ENCODE measurements at regions not wholly inside any gene's neighbourhood (a gene's known extent, or its start where the extent isn't known, plus 50 kb on each side); places are given as distances from the start of the nearest gene placed in this dataset.

DNA sequence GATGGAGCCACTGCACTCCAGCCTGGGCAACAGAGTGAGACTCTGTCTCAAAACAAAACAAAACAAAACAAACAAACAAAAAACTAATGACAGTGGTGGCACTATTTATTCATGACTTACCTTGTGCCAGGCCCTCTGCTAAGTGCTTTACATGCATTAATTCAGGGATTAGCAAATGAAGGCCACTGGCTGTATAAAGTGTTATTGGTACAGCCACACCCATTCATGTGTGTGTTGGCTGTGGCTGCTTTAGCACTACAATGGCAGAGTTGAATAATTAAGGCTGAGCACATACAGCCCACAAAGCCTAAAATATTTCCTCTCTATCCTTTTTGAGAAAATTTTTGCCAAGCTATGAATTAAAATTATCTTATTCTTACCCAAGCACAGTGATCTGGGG is 531.8 kb upstream of the CDH5 start:
- Histone ChIP-seq H3K27me3 (ENCODE audit: control insufficient read depth, insufficient read depth, low read length) (peaks cover 9% of the 10 kb centered on the region; the same call in 1 of the 2 replicates), H4K8ac (ENCODE audit: low read depth in 2 of 2, low read length in 2 of 2) (no peak overlapping the region), H3K79me1 (ENCODE audit: low read depth in 1 of 2, low read length in 2 of 2) (no peaks in the 10 kb centered on the region), H2AK9ac (replicated peaks; ENCODE audit: low read depth, low read length, poor library complexity) (no peak overlapping the region), H2BK5ac (ENCODE audit: low read depth, low read length, poor library complexity, severe bottlenecking) (no peak overlapping the region), H3K18ac (ENCODE audit: low read depth, low read length) (no peak overlapping the region), H3K23ac (ENCODE audit: low read depth, low read length) (no peak overlapping the region), H2BK15ac (ENCODE audit: low read depth, low read length) (no peak overlapping the region), H3K9ac (ENCODE audit: low read depth, low read length) (no peak overlapping the region), H3K14ac (replicated peaks; ENCODE audit: low read depth, low read length) (no peak overlapping the region), H2AFZ (replicated peaks; ENCODE audit: low read length, poor library complexity) (no peak overlapping the region), H3K4me1 (ENCODE audit: control insufficient read depth, insufficient read depth, low read length) (no peaks in the 10 kb centered on the region; the same call in 1 of the 2 replicates), H3K27ac (ENCODE audit: insufficient read depth, low read length) (no peak overlapping the region), H4K5ac (ENCODE audit: low read depth, low read length) (no peak overlapping the region), H3K56ac (ENCODE audit: extremely low read depth, insufficient read depth, low read length) (no peak overlapping the region), H2AK5ac (ENCODE audit: low read depth, low read length) (no peak overlapping the region), H3K4me3 (ENCODE audit: insufficient read depth, low read depth, low read length) (no peak overlapping the region), H4K20me1 (ENCODE audit: insufficient read depth, low read length) (no peaks in the 10 kb centered on the region), H3K4ac (ENCODE audit: low read depth, low read length) (no peak overlapping the region), H4K91ac (ENCODE audit: insufficient read depth, low read depth, low read length) (no peak overlapping the region), H3K9me3 (ENCODE audit: control insufficient read depth, insufficient read depth, low read length) (no peaks in the 10 kb centered on the region), H2BK20ac (ENCODE audit: low read depth, low read length) (no peak overlapping the region), H3K36me3 (ENCODE audit: control insufficient read depth, insufficient read depth, low read length) (no peaks in the 10 kb centered on the region), H3K4me2 (ENCODE audit: low read depth, low read length) (no peak overlapping the region), H3K9me1 (ENCODE audit: insufficient read depth, low read length) (no peaks in the 10 kb centered on the region), H2BK120ac (ENCODE audit: low read depth, low read length) (no peak overlapping the region)
- dilution Hi-C loops (cut with HindIII; ENCODE audit: low sequenced_read_pairs, unreplicated experiment) = no loop called here
- intact Hi-C loops (cut with micrococcal nuclease) = no loop called here
- in situ Hi-C loops (cut with MboI; ENCODE audit: low sequenced_read_pairs) = no loop called here
- DNase-seq = no peak
- no TSS peak for BruUV-seq (replicated peaks)
- ChIA-PET POLR2A (ENCODE audit: unreplicated experiment) (no interaction called here), CTCF (interaction anchor here (0.6 kb wide), 1 partner anchor 711 kb away, joined by 5 read pairs; no protein-coding TSS in a partner anchor)
- ATAC-seq (ENCODE audit: low read depth) = no peak
- TF ChIP-seq, protein P1, sequence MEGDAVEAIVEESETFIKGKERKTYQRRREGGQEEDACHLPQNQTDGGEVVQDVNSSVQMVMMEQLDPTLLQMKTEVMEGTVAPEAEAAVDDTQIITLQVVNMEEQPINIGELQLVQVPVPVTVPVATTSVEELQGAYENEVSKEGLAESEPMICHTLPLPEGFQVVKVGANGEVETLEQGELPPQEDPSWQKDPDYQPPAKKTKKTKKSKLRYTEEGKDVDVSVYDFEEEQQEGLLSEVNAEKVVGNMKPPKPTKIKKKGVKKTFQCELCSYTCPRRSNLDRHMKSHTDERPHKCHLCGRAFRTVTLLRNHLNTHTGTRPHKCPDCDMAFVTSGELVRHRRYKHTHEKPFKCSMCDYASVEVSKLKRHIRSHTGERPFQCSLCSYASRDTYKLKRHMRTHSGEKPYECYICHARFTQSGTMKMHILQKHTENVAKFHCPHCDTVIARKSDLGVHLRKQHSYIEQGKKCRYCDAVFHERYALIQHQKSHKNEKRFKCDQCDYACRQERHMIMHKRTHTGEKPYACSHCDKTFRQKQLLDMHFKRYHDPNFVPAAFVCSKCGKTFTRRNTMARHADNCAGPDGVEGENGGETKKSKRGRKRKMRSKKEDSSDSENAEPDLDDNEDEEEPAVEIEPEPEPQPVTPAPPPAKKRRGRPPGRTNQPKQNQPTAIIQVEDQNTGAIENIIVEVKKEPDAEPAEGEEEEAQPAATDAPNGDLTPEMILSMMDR (conservative IDR thresholded peaks at IDR 0.05; ENCODE audit: low read depth, low read length) = no peak
- TF ChIP-seq, protein P2, sequence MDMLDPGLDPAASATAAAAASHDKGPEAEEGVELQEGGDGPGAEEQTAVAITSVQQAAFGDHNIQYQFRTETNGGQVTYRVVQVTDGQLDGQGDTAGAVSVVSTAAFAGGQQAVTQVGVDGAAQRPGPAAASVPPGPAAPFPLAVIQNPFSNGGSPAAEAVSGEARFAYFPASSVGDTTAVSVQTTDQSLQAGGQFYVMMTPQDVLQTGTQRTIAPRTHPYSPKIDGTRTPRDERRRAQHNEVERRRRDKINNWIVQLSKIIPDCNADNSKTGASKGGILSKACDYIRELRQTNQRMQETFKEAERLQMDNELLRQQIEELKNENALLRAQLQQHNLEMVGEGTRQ (IDR thresholded peaks at IDR 0.05; ENCODE audit: low read depth, low read length) = no peak
- TF ChIP-seq NFE2L2 (IDR thresholded peaks at IDR 0.05; ENCODE audit: low read depth, low read length) (no peak), ELK1 (IDR thresholded peaks at IDR 0.05; ENCODE audit: borderline replicate concordance, low read depth, low read length) (no peak), CHD1 (IDR thresholded peaks at IDR 0.05; ENCODE audit: low read depth, low read length) (no peak), MAZ (IDR thresholded peaks at IDR 0.05; ENCODE audit: borderline replicate concordance, low read depth, low read length) (no peak), MXI1 (IDR thresholded peaks at IDR 0.05; ENCODE audit: borderline replicate concordance, low read depth, low read length) (no peak), BHLHE40 (IDR thresholded peaks at IDR 0.05; ENCODE audit: low read depth, low read length) (no peak), RFX5 (IDR thresholded peaks at IDR 0.05; ENCODE audit: low read depth, low read length) (no peak), FOS (IDR thresholded peaks at IDR 0.05; ENCODE audit: low read depth, low read length) (no peak), RCOR1 (IDR thresholded peaks at IDR 0.05; ENCODE audit: insufficient replicate concordance, low read length) (no peak), RAD21 (IDR thresholded peaks at IDR 0.05; ENCODE audit: low read length) (no peak), CEBPB (IDR thresholded peaks at IDR 0.05; ENCODE audit: low read depth, low read length) (no peak)
